Stimulated activated CD4-positive, alpha-beta T cell treated with anti-CD3 and anti-CD28 coated beads, Interleukin-2, amount 100 ng/mL, for 4 hours (primary cell): ENCODE measurements at regions not wholly inside any gene's neighbourhood (a gene's known extent, or its start where the extent isn't known, plus 50 kb on each side); places are given as distances from the start of the nearest gene placed in this dataset.
"Not testable (repeated sequence)": the region's sequence is repeated elsewhere in the genome, so short reads cannot be mapped to it uniquely, and the experiment has no call there.

Experiments used
- DNase-seq: peaks from one replicate; pipeline ENCODE4 v3.0.0-alpha.2; 2020; ENCODE audit warnings: low read depth

DNA sequence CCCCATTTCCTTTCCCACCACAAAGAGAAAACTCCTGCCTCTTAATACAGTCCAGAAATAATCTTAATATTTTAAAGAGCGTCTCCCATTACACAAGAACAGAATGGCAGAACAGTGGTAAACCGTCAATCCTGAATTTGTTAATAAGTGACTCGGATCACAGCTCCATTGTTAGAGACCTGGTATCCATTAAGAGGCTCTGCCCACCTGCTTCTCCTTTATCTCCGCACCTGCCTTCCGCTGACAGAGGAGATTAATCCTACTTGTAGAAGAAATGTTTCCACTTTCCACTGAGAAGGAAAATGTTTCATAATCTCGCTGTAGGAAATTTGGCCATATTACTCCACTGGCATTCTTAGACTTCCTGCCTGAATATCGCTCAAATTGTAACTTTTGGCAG is 1493.2 kb downstream of the MAT2B start:
- no peak for DNase-seq

- DNase-seq = no peak
Measured at GRCh38 chr5:165000479-165001190, 1495.2 kb downstream of the MAT2B start.

GRCh38 chr5:165003283-165003682 is 1497.9 kb downstream of the MAT2B start:
- DNase-seq = no peak

DNA sequence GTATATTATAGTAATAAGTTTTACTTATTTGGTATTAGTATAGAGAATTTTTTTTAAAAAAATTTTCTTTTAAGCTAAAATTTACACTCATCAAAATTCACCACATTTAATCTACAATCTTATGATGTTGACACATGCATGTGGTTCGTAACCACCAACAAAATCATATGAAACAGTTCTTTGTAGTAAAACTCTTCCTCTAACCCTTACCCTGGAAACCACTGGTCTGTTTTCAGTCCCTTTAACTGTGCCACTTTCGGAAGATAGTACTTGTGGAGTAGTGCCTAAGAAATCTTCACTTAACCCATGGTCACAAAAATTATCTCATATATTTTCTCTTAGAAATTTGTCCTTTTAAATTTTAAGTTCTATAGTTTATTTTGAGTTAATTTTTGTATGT is 1498.8 kb downstream of the MAT2B start:
- DNase-seq = no peak

- no peak for DNase-seq
Measured at GRCh38 chr5:165014439-165014838, 1509.0 kb downstream of the MAT2B start.

GRCh38 chr5:165015126-165015525 is 1509.7 kb downstream of the MAT2B start:
- DNase-seq = no peak

- DNase-seq = no peak
Measured at GRCh38 chr5:165015547-165015946, 1510.1 kb downstream of the MAT2B start.

- DNase-seq = no peak
Measured at GRCh38 chr5:165026971-165027370, 1521.6 kb downstream of the MAT2B start.

GRCh38 chr5:165028356-165028755 is 1522.9 kb downstream of the MAT2B start:
- DNase-seq = no peak

DNA sequence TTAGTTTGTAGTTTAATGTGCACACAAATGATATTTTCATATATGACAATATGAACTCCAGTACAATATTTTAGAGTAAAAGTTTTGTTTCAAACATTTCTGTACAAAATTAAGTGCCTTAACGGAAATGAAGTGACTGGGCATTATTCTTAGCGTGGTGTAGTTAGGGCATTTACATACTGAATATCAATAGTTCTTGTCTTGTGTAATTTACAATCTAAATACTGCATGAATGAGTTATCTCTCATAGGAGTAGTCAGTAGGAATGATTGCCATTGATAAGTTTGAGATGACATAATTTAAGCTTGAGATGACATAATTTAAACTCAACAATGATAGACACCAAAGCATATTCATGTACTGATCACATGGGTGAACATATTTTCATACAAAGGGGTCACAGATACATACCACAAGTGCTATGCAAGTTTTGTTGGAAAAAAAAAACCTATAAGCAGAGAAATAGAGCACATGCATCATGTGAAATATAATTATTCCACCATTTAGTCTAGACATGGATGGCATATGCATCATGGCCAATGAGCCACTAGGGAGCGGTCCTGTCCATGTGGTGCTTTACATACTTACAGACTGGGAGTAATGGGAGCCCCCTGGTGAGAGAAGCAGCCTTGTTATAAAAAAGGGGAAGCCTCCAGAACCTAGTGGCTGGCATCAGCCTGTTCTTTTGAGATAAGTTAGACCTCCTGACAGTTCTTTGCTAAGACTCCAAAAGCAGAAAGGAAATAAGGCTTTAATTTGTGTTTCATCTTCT is 1523.9 kb downstream of the MAT2B start:
- no peak for DNase-seq

DNA sequence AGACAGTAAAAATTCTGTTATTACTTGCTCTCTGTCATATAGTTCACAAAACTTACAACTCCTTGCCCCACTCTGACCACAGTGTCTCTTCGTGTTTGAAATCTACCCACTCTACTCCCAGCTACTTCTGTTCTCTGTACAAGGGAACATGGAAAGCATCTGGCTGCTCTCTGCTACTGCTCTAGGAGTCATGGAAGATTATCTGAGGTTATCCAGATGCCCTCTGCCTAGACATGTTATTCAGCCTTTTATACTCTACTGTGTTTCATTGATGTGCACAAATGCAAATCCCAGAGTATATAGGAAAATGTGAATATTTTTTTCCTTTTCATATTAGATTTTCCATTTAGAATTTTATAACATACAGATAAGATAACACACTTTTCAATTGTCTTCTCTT is 1525.6 kb downstream of the MAT2B start:
- no peak for DNase-seq

- DNase-seq = no peak
Measured at GRCh38 chr5:165031371-165031770, 1526.0 kb downstream of the MAT2B start.

DNA sequence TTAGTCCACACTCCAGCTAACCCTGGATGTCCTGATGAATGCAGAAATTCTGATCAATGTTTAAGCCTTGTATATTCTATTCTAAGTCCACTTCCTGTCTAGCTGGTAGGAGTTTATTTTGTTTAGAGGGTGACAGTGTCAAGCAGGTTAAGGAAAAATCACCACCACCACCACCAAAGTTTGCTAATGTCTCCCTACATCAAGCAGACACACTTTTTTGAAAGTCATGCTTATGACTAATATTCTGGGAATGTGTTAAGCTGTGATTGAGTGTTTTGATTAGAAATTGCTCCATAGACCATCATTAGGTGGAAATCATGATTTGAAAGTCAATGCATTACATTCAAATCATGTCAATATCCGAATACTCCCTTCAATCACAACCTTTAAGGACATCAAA is 1530.1 kb downstream of the MAT2B start:
- no peak for DNase-seq

GRCh38 chr5:165039748-165040147 is 1534.3 kb downstream of the MAT2B start:
- DNase-seq = no peak

GRCh38 chr5:165045941-165046340 is 1540.5 kb downstream of the MAT2B start:
- DNase-seq = not testable (repeated sequence)

DNA sequence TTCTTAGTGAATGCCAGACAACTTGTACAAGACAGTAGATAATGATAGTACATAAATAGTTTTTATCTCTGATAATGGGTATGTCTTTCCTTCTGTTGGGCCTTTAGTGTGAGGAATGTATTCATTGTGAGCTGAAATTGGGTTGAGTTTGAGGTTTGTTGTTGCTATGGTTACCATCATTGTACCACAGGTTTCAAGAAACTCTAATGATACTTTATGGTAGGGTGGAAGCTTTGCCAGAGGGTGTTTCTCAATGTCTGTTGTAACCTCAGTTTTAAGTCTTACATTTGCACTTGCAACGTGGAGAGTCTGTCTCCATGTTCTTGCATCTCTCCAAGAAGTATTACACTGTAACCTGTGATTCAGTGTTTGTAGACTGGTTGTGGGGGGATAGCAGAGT is 1550.1 kb downstream of the MAT2B start:
- no peak for DNase-seq

GRCh38 chr5:165057145-165057544 is 1551.7 kb downstream of the MAT2B start:
- DNase-seq = no peak

DNA sequence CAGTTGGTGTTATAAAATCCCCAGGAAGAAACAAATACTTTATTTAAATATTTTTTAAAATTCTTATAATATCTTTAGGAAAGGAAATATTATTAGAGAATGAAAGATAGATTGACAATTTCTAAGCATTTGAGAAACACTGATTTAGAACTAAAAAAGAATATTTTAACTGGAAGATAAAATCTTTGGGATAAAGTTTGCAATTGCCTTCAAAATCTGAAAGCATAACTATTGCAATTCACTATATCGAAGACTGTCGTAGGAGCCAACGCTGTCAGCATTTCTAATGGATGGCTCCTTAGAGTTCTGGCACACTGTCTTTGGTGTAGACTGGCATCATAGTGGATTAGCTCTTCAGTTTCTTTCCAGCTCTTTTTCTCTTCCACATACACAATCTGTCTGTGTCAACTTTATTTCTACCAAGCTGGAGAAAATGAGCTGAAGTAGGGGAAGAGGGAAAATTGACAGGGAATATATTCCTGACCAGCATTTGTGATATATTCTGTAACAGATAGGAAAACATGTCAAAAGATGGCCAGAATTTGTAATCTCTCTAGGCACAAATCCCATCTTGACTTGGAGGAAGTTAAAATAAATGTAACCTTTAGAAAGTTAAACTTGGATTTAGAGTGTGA is 1561.4 kb downstream of the MAT2B start:
- DNase-seq = no peak

DNA sequence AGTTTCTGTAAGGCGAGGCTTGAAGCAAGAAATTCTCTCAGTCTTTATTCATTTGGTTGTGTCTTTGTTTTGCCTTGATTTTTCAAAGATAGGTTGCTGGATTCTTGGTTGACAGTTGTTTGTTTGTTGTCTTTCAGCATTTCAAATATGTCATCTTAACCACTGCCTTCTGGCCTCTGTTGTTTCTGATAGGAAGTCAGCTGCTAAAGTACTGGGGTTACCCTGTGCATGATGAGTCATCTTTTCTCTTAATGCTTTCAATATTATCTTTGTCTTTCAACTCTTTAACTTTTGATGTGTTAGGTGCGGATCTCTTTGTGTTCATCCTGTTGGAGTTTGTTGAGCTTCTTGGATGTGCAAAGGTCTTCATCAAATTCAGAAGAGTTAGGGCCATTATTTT is 1571.3 kb downstream of the MAT2B start:
- DNase-seq = no peak

- DNase-seq = no peak
Measured at GRCh38 chr5:165079389-165079788, 1574.0 kb downstream of the MAT2B start.

- no peak for DNase-seq
Measured at GRCh38 chr5:165083394-165083793, 1578.0 kb downstream of the MAT2B start.

GRCh38 chr5:165086465-165086864 is 1581.0 kb downstream of the MAT2B start:
- DNase-seq = no peak

GRCh38 chr5:165094782-165095181 is 1589.4 kb downstream of the MAT2B start:
- no peak for DNase-seq
